Activated CD8-positive, alpha-beta T cell treated with anti-CD3 and anti-CD28 coated beads for 36 hours (primary cell): ENCODE measurements at regions not wholly inside any gene's neighbourhood (a gene's known extent, or its start where the extent isn't known, plus 50 kb on each side); places are given as distances from the start of the nearest gene placed in this dataset.
A peak's percentile ranks its signal among the peaks of the same experiment; 100 is the strongest.
"Not testable (repeated sequence)": the region's sequence is repeated elsewhere in the genome, so short reads cannot be mapped to it uniquely, and the experiment has no call there.

Source experiments
- ATAC-seq: fragments of 200-7000 bp; cut with Tn5 transposase; one replicate; pipeline ENCODE4 v1.10.0; 2021; ENCODE audit warnings: mild to moderate bottlenecking, moderate library complexity
- CTCF ChIA-PET: fragments of 350-600 bp; sonication (Branson Sonifier 250); formaldehyde crosslinking; loops from one replicate; lab custom pipeline; 2021; ENCODE audit warnings: antibody characterized with exemption; lab: Charles Lee
- POLR2A ChIA-PET: fragments of 350-600 bp; sonication (Branson Sonifier 250); formaldehyde crosslinking; loops from one replicate; lab custom pipeline; 2021; ENCODE audit warnings: antibody characterized with exemption; lab: Charles Lee
- DNase-seq: peaks from one replicate; pipeline ENCODE4 v3.0.0-alpha.2; 2020
- H3K27ac Mint-ChIP-seq: one replicate; pipeline ENCODE4 v1.8.0; 2021; ENCODE audit warnings: mild to moderate bottlenecking, mixed read lengths
- H3K27me3 Mint-ChIP-seq: one replicate; pipeline ENCODE4 v1.8.0; 2021; ENCODE audit warnings: mixed read lengths
- H3K36me3 Mint-ChIP-seq: one replicate; pipeline ENCODE4 v1.8.0; 2021; ENCODE audit warnings: low read depth, mixed read lengths
- H3K4me1 Mint-ChIP-seq: one replicate; pipeline ENCODE4 v1.8.0; 2021; ENCODE audit warnings: low read depth, mixed read lengths
- H3K4me3 Mint-ChIP-seq: one replicate; pipeline ENCODE4 v1.8.0; 2021; ENCODE audit warnings: mild to moderate bottlenecking, moderate library complexity, mixed read lengths
- H3K9me3 Mint-ChIP-seq: one replicate; pipeline ENCODE4 v1.8.0; 2021; ENCODE audit warnings: mixed read lengths
- intact Hi-C: fragments of 100-400 bp; cut with micrococcal nuclease; formaldehyde crosslinking; loops from one replicate; pipeline ENCODE4 v1.10.0; 2022
- TF ChIP-seq, protein P1 (sequence below): fragments of 200-600 bp; IDR thresholded peaks from one replicate; pipeline ENCODE4 v1.8.0; 2022; ENCODE audit warnings: antibody characterized with exemption, mild to moderate bottlenecking

DNA sequence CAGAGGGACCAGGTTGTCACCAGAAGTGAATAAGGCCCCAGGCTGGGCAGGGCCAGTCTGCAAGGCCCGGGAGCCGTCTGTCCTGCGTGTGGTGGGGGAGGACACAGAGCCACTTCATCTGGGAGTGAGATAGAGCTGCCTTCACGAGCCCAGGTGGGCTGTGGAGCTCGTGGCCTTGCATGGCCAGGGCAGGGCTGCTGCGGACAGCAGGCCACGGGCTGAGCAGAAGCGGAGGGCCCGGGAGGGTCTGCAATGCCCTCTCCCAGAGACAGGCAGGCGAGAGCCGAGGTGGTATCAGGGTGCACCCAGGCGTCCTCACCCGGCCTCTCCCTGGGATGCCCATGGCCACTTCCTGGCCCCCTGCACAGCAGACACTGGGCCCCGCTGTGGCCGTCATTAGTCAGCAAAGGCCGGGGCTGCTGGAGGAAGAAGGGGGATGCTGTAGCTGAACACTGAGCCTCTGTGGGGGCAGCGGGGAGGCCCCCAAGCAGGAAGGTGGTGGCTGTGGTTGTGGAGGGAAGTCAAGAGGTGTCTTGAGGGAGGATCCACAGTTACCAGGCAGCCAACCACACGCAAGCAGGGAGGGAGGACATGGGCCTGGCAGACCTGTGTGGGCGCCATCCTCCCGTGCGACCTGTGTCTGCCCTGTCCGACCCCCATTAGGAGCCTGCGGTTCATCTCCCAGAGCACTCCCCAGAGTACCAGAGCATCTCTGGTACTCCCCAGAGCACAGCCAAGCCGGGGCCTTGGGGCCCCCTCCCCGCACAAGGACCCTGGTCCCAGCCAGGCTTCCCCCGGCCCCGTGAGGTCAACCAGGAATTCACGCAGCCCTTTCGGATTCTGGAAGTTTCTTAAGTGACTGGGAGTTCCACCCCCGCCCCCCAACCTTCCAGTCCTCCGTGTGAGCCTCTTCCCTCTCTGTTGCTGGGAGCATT is 1109.5 kb downstream of the BRD1 start:
- ATAC-seq = peak; percentile 95
- TF ChIP-seq, protein P1, sequence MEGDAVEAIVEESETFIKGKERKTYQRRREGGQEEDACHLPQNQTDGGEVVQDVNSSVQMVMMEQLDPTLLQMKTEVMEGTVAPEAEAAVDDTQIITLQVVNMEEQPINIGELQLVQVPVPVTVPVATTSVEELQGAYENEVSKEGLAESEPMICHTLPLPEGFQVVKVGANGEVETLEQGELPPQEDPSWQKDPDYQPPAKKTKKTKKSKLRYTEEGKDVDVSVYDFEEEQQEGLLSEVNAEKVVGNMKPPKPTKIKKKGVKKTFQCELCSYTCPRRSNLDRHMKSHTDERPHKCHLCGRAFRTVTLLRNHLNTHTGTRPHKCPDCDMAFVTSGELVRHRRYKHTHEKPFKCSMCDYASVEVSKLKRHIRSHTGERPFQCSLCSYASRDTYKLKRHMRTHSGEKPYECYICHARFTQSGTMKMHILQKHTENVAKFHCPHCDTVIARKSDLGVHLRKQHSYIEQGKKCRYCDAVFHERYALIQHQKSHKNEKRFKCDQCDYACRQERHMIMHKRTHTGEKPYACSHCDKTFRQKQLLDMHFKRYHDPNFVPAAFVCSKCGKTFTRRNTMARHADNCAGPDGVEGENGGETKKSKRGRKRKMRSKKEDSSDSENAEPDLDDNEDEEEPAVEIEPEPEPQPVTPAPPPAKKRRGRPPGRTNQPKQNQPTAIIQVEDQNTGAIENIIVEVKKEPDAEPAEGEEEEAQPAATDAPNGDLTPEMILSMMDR = no peak
- H3K27me3 Mint-ChIP-seq = peaks cover 7% of the 10 kb centered on the region
- no peaks in the 10 kb centered on the region for H3K36me3 Mint-ChIP-seq
- ChIA-PET CTCF (no interaction called here), POLR2A (interaction anchor here (0.6 kb wide), 1 partner anchor 383 kb away, joined by 3 read pairs; no protein-coding TSS in a partner anchor)
- no peak overlapping the region for H3K27ac Mint-ChIP-seq
- peak; percentile 73 for DNase-seq
- peaks cover 6% of the 10 kb centered on the region for H3K9me3 Mint-ChIP-seq
- H3K4me1 Mint-ChIP-seq = peaks cover 2% of the 10 kb centered on the region
- intact Hi-C loops = no loop called here
- no peak overlapping the region for H3K4me3 Mint-ChIP-seq

DNA sequence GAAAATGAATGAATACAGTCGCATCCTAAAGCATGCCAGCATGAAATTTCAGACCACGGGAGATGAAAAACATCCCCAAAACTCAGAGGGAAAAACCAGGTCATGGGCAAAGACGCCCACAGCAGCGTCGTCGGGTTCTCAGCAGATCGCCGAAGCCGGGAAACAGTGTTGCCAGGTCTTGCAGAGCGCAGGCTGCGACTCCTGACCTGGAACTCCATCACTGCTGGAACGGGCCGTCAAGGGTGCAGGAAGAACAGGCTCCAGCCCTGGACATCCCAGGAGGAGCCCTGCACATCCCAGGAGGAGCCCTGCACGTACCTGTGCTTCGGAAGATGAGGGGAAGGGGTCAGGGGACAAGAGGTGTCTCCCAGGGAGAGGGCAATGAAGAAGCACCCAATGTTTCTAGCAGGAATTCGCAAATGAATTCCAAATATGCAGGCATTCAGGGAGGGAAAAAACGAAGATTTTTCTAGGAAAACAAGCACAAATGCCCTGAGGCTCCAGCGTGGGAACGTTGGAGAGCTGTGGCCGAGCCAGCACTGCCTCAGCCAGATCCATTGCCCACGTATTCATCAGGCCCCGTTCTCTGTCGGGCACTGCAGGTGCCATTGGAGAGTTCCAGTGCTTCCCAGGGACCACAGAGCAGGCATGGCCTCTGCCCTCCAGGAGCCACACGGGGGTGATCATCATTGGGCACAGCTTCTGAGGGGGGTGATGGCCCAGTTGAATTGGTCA is 1110.4 kb downstream of the BRD1 start:
- ATAC-seq (no peak), DNase-seq (no peak)
- CTCF ChIA-PET = no interaction called here
- peaks cover 6% of the 10 kb centered on the region for H3K9me3 Mint-ChIP-seq
- no peak overlapping the region for H3K27ac Mint-ChIP-seq
- H3K27me3 Mint-ChIP-seq = peaks cover 6% of the 10 kb centered on the region
- intact Hi-C loops = no loop called here
- TF ChIP-seq, protein P1 = no peak
- POLR2A ChIA-PET = interaction anchor here (0.6 kb wide), 1 partner anchor 384 kb away, joined by 3 read pairs; no protein-coding TSS in a partner anchor
- peaks cover 2% of the 10 kb centered on the region for H3K4me1 Mint-ChIP-seq
- H3K36me3 Mint-ChIP-seq = no peaks in the 10 kb centered on the region
- no peak overlapping the region for H3K4me3 Mint-ChIP-seq

DNA sequence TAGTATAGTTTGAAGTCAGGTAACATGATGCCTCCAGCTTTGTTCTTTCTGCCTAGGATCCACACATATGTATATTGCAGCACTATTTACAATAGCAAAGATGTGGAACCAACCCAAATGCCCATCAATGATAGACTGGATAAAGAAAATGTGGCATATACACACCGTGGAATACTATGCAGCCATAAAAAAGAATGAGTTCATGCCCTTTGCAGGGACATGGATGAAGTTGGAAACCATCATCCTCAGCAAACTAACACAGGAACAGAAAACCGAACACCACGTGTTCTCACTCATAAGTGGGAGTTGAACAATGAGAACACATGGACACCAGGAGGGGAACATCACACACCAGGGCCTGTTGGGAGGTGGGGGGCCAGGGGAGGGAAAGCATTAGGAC is 1111.5 kb downstream of the BRD1 start:
- H3K4me3 Mint-ChIP-seq, ATAC-seq, H3K27ac Mint-ChIP-seq, H3K36me3 Mint-ChIP-seq, H3K27me3 Mint-ChIP-seq, H3K4me1 Mint-ChIP-seq, intact Hi-C loops, POLR2A ChIA-PET, DNase-seq, CTCF ChIA-PET, H3K9me3 Mint-ChIP-seq: not testable (repeated sequence)

DNA sequence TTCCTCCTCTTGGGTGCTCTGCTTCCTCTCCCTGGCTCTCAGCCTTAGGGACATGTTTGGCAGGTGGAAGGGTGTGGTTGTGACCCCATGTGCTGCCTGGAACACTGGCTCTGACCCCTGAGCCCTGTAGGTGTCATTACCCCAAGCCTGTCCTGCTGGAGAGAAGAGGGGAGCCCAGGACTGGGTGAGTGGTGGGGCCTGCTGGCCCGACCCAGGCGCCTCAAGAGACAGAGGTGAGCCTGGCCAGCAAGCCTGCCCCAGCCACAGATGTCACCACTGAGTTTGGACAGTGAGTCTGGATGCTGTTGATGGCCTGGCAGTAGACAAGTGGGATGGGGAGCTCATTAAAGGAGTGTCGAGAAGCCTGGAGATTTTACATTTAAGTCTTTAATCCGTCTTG is 1112.2 kb downstream of the BRD1 start:
- no peak overlapping the region for H3K4me3 Mint-ChIP-seq
- peaks cover 6% of the 10 kb centered on the region for H3K9me3 Mint-ChIP-seq
- H3K27ac Mint-ChIP-seq = no peak overlapping the region
- H3K4me1 Mint-ChIP-seq = peaks cover 2% of the 10 kb centered on the region
- POLR2A ChIA-PET = no interaction called here
- H3K27me3 Mint-ChIP-seq = peaks cover 6% of the 10 kb centered on the region
- DNase-seq (no peak), ATAC-seq (no peak)
- intact Hi-C loops = no loop called here
- CTCF ChIA-PET = no interaction called here
- TF ChIP-seq, protein P1 = no peak
- no peaks in the 10 kb centered on the region for H3K36me3 Mint-ChIP-seq

DNA sequence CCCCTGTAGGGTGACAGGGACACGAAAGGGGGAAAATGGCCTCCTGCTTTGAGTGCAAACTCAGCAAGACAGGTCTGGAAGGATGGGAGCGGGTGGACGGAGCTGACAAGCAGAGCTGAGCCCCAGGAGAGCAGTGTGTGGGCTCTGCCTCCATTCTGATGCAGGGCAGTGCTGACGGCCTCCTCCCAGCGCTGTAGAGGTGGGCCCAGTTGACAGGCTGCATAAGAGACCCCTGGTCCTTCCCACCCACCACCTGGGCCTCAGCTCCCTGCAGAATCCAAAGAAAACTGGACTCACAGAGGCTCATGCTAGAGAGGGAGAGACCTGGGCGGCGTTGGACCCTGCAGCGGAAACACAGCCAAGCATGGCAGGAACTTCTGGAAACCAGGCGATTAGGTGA is 1113.4 kb downstream of the BRD1 start:
- peaks cover 6% of the 10 kb centered on the region for H3K9me3 Mint-ChIP-seq
- H3K27me3 Mint-ChIP-seq = peaks cover 6% of the 10 kb centered on the region
- TF ChIP-seq, protein P1 = no peak
- ChIA-PET POLR2A (no interaction called here), CTCF (no interaction called here)
- no peak overlapping the region for H3K4me3 Mint-ChIP-seq
- intact Hi-C loops = no loop called here
- no peaks in the 10 kb centered on the region for H3K36me3 Mint-ChIP-seq
- no peak overlapping the region for H3K27ac Mint-ChIP-seq
- no peak for DNase-seq
- no peak for ATAC-seq
- H3K4me1 Mint-ChIP-seq = peaks cover 2% of the 10 kb centered on the region
